Panc1 (cell line): ENCODE measurements at regions not wholly inside any gene's neighbourhood (a gene's known extent, or its start where the extent isn't known, plus 50 kb on each side); places are given as distances from the start of the nearest gene placed in this dataset.

Experiments used
- POLR2AphosphoS5 ChIP-seq: IDR thresholded peaks from 2 replicates; pipeline ENCODE4 v1.6.1; 2012; ENCODE audit warnings: mild to moderate bottlenecking, low read depth, low read length, moderate library complexity
- TCF7L2 ChIP-seq: IDR thresholded peaks from 2 replicates; pipeline ENCODE4 v1.6.1; 2011; ENCODE audit warnings: mild to moderate bottlenecking, low read depth, low read length, inconsistent platforms
- TF ChIP-seq, protein P1 (sequence below): fragments of 450-650 bp; IDR thresholded peaks from 2 replicates; pipeline ENCODE4 v1.5.1; 2017; ENCODE audit warnings: mild to moderate bottlenecking

DNA sequence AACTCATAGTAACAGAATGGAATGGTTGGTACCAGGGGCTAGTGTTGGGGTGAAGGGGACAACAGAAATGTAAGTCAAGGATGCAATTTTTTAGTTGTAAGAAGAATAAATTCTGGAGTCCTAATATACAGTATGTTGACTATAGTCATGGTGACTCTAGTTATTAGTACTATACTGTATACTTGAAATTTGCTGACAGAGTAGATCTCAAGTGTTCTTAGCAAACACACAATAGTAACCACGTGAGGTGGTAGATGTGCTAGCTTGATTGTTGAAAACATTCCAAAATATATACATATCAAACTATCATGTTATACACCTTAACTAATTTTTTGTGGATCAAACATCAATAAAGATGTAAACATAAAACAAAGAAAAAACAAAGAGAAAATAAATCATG lies 1345.1 kb upstream of the PCDH20 start:
- TF ChIP-seq, protein P1, sequence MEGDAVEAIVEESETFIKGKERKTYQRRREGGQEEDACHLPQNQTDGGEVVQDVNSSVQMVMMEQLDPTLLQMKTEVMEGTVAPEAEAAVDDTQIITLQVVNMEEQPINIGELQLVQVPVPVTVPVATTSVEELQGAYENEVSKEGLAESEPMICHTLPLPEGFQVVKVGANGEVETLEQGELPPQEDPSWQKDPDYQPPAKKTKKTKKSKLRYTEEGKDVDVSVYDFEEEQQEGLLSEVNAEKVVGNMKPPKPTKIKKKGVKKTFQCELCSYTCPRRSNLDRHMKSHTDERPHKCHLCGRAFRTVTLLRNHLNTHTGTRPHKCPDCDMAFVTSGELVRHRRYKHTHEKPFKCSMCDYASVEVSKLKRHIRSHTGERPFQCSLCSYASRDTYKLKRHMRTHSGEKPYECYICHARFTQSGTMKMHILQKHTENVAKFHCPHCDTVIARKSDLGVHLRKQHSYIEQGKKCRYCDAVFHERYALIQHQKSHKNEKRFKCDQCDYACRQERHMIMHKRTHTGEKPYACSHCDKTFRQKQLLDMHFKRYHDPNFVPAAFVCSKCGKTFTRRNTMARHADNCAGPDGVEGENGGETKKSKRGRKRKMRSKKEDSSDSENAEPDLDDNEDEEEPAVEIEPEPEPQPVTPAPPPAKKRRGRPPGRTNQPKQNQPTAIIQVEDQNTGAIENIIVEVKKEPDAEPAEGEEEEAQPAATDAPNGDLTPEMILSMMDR: no peak
- TF ChIP-seq TCF7L2: no peak
- no peak for TF ChIP-seq POLR2AphosphoS5
